SIG-M5 treated with dmso at 0.1 percent for 504 hours (cell line): ENCODE measurements at regions not wholly inside any gene's neighbourhood (a gene's known extent, or its start where the extent isn't known, plus 50 kb on each side); places are given as distances from the start of the nearest gene placed in this dataset.

Source experiments
- DNase-seq: peaks from one replicate; lab custom pipeline; 2025; ENCODE audit not compliant: unreplicated experiment; lab: John Stamatoyannopoulos, UW

- no peak for DNase-seq
Observed at GRCh38 chr3:187899246-187899645, 154.0 kb upstream of the BCL6 start.

GRCh38 chr3:187900993-187901755, 155.9 kb upstream of the BCL6 start:
- DNase-seq, result no peak

DNA sequence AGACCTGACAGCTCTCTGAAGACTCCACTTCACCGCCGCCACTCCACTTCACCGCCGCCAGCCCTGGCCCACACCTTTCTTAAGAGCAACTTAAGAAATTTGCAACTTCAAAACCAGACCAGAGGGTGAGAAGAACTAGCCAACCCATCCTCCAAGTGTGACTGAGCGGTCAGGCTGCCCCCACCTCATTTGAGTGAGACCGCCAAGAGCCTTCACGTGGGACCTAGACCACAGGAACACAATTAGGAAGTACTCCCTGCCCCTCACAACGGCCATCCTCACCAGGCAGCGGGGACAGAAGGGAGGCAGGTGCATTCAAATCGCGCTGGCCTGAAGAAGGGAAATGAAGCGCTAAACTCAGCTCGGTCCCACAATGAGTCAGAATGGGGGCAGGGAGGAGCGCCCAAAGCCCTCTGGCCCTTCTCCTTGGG, 156.8 kb upstream of the BCL6 start:
- DNase-seq, result no peak

DNA sequence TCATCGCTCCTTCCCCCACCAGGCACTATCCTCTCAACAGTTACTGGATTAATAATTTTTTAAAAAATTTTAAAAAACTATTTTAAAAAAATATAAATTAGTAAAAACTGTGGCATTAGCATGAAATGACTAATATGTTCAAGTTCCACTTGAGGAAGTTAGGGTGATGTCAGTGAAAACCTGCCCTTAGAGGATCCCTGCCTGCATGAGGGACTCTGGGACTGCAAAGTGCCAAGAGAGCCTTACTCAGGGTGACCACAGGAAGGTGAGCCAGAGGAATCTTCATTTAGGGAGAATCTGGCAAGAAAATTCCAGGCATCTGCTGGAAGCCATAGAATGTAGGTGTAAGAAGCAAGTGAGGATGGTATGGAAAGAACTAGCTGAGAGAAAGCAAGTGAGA, 157.7 kb upstream of the BCL6 start:
- DNase-seq, result no peak

DNA sequence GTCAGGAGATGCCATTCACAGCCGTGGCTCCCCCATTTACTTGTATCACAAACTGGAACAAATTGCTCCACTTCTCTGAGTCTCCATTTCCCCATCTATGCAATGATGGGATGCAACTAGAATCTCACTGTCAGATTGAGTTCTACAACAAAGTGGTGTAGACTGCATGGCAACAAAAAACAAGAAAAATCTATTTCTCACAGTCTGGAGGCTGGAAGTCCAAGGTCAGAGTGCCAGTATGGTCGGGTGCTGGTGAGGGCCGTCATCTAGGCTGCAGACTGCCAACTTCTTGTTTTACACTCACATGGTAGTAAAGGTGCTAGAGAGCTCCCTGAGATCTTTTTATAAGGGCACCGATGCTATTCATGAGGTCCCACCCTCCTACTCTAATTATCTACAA, 158.4 kb upstream of the BCL6 start:
- no peak for DNase-seq

DNA sequence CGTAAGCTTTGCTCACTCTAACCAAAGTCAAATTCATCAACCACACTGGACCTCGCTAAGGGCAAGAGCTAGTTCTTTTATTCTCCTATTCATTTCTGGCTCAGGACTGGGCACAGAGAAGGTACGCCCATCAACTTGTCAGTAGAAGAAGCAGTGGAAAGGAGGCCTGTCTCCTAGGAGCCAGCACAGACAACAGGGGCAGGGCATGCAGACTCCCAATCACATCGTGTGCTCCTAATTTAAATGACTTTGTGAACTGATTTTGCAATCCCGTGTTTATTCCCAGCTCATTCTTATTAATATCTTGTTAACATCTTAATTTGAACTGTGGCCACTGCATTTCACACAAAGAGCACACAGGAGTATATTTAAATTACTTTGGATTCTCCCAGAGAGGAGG, 161.1 kb upstream of the BCL6 start:
- DNase-seq, result no peak

DNA sequence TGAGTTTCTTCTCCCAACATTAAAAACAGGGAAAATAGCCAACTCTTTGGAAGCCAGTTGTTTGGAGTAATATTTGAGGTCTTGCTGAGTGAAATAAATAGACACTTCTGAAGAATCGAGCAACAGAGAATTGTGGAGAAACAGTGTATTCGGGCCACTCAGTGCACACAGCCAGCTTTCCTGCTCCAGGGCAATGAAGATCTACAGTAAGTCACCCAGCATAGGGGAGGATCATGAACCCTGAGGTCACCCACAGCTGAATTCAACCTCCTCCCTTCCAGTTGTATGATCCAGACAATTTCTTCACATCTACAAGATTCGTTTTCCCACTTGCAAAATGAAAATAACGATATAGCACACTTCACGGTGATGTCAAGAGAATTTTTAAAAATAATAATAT, 161.7 kb upstream of the BCL6 start:
- DNase-seq, result no peak

DNA sequence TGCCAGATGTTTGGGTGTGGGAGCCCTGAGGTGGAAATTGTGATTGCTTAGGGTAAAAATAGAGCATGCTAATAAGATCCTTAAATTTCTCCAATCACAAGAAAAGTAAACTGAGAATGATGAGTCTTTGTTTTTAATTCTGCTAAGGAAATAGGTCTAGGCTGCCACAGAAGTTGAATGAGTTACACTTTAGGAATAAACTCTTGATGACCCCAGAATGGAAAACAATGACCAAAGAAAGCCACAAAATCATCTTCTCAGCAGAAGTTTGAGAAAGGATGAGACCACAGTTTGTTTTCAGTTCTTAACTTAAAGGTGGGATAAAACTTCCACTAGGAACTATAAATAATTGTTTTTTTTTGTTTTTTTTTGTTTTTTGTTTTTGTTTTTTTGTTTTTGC, 164.6 kb upstream of the BCL6 start:
- no peak for DNase-seq

GRCh38 chr3:187912007-187912406, 166.7 kb upstream of the BCL6 start:
- no peak for DNase-seq

DNA sequence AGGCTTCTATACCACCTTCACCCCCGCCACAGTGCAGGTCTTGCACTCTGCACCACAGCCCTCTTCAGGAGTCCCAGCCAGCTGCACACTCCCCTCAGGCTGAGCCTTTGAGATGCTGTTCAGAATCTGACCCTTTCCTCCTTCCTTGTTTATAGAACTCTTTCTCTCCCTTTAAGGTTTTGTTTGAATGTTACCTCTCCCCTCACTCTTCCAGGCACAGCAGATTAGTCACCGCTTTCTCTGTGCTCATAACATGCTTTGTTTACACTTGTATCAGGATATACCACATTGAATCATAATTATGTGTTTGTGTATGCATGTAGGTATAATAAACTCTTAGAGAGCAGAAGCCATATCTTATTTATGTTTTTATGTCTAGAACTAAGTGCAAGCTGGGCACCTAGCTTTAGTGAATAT, 168.4 kb upstream of the BCL6 start:
- DNase-seq, result peak; percentile 50

GRCh38 chr3:187914231-187914630, 169.0 kb upstream of the BCL6 start:
- no peak for DNase-seq

GRCh38 chr3:187916072-187916471, 170.8 kb upstream of the BCL6 start:
- no peak for DNase-seq

GRCh38 chr3:187918081-187918644, 172.9 kb upstream of the BCL6 start:
- DNase-seq, result no peak

DNA sequence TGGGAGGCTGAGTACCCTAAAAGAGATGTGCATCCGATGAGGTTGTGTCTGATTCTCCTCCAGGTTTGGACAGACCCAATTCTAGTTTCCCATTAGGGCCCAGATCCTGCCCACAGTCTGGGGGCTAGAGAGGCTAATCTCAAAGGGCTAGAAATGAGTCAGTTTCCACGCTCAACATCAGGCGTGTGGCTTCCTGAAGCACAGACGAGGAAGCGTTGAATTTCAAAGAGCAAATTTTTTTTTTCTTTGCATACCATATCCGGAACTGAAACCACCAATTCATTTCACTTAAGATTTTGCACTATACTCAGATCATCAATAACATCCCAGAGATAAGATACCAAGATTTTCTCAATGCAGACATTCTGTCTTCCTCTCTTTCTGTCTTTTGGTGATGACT, 173.8 kb upstream of the BCL6 start:
- peak; percentile 71 for DNase-seq

GRCh38 chr3:187919544-187919943, 174.3 kb upstream of the BCL6 start:
- DNase-seq, result peak; percentile 13

DNA sequence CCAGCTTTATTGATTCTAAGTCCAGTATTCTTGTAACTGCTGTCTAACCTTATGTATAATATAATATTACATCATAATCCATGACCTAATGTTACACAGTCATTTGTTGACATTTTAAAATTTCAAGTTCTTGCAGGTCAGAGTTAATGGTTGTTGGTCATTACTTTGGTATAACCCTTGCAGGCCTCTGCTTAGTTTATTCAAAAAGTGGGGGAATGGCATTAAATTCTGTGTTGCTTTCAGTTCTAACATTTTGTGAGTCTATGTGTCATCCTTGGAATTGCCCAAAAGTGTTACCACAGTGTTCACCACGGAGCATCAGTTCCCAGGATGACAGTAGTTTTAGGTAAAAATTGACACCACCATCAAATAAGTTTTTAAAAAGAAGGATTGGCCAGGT, 174.8 kb upstream of the BCL6 start:
- DNase-seq, result no peak

GRCh38 chr3:187920913-187921312, 175.6 kb upstream of the BCL6 start:
- DNase-seq, result no peak

DNA sequence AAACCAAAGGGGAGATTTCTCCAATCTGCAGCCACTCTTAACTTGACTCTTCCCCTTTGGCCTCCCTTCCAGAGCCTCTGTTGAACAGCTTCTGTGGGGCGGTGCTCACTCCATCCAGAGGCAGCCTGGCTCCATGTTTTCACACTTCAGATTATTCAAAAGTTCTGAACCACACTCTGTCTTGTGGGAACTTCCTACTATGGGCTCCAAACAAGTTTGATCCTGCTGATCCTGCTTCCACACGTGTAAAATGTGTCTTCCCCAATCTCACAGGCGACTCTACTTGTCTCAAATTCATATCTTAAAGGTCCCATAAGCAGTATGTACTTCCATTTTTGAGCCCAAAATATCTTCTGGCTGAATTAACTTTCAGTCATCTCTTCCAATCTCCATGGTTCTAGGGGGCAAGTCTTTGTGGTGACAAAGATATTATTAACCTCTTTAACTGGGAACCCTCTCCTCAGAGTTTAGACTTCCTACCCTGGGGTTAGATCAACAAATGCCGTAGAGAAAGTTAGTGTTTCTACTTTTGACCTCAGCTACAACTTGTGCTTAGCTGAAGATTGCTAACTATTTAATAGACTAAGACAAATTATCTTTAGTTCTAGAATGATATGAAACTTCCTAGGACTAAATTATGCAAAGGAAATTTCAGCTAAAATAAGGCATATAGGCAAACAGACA, 176.3 kb upstream of the BCL6 start:
- no peak for DNase-seq

GRCh38 chr3:187922704-187923416, 177.6 kb upstream of the BCL6 start:
- DNase-seq, result peak; percentile 22

DNA sequence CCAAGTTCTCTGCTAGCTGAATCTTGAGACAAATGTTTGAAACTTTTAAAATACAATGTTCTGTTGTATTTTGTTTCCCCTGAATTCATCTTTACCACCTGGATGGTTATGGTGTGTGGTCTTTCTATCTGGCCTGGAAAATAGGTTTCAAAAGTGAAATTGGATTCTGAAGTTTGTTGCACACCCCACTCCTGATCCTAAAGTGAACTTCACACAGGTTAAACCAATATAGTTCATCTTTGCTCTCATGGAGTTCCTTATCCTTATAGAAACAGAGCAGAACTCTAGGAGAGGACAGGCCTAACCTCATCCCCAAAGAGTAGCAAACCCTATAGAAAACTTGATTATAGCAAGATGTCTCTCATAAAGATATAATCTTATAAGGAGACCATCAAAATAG, 179.4 kb upstream of the BCL6 start:
- DNase-seq, result no peak

DNA sequence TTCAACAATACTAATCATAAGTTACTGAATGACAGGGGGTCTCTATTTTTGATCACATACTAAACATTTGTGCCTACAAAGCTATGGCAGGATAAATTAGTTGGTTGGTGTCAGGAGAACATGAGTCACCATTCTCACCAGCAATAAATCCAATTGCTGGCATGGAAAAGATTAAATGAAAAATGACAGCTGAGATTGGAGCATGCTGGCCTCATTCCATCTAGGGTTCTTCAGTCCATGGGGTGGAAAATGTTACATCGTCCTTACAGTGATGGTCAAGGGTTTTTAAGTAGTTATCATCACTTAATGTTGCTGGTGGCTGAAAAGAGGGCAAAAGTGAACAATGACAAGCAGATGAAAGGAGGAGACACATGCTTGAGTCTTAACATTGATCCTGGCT, 180.1 kb upstream of the BCL6 start:
- DNase-seq, result no peak

DNA sequence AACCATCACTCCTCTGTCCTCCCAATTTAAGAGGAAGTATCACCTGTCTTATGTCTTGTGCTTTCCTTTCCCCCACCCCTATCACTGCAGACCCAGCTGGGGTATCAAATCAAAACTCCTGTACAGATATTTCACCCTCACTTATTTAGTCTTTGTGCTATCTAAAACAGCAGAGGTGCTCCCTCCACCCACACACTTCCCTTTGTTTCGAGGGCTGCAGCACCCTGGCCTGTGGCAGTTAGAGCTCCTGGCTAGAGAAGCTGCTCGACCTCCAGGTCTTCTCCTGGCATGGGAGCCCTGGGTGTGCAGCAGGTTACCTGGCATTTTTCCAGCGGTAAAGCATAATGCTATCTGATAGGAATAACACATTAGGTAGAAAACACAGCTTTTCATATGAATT, 181.4 kb upstream of the BCL6 start:
- no peak for DNase-seq
